CD14-positive monocyte (primary cell): ENCODE measurements at regions not wholly inside any gene's neighbourhood (a gene's known extent, or its start where the extent isn't known, plus 50 kb on each side); places are given as distances from the start of the nearest gene placed in this dataset.

Source experiments
- DNase-seq, 3 donors: peaks; one replicate each; pipeline ENCODE4 v3.0.0-alpha.2; 2011 to 2022
- H2AFZ ChIP-seq: 2 replicates; pipeline ENCODE4 v1.6.0; 2012; ENCODE audit warnings: mild to moderate bottlenecking, low read depth, low read length, inconsistent platforms; ENCODE audit not compliant: insufficient read depth, poor library complexity, severe bottlenecking
- H3K27ac ChIP-seq, 2 donors: 1 replicate in 1 of 2; 2 replicates in 1 of 2; pipeline ENCODE4 v1.5.1; 2012 to 2013; ENCODE audit warnings: low read length in 2 of 2, control low read depth in 1 of 2, inconsistent platforms in 1 of 2, low read depth in 1 of 2, mild to moderate bottlenecking in 1 of 2
- H3K27me3 ChIP-seq, 2 donors: one replicate each; pipeline versions ENCODE4 v1.6.0 to v1.6.1; 2011 to 2013; ENCODE audit warnings: low read length in 2 of 2; ENCODE audit not compliant: control insufficient read depth in 2 of 2, insufficient read depth in 2 of 2
- H3K36me3 ChIP-seq, 2 donors: replicated peaks in 1 of 2; 1 replicate in 1 of 2; 2 replicates in 1 of 2; pipeline versions ENCODE4 v1.5.1 to v1.6.1; 2012 to 2013; ENCODE audit warnings: low read length in 2 of 2, control low read depth in 1 of 2, inconsistent platforms in 1 of 2, mild to moderate bottlenecking in 1 of 2; ENCODE audit not compliant: insufficient read depth in 2 of 2, control insufficient read depth in 1 of 2
- H3K4me1 ChIP-seq, 2 donors: 1 replicate in 1 of 2; 2 replicates in 1 of 2; pipeline versions ENCODE4 v1.5.1 to v1.6.1; 2012 to 2013; ENCODE audit warnings: low read length in 2 of 2, control low read depth in 1 of 2, inconsistent platforms in 1 of 2, mild to moderate bottlenecking in 1 of 2, moderate library complexity in 1 of 2; ENCODE audit not compliant: insufficient read depth in 2 of 2, control insufficient read depth in 1 of 2
- H3K4me2 ChIP-seq: replicated peaks from 2 replicates; pipeline ENCODE3; 2012; ENCODE audit warnings: low read length, moderate library complexity, mild to moderate bottlenecking; ENCODE audit not compliant: poor library complexity, severe bottlenecking; ENCODE audit errors: extremely low read depth
- H3K4me3 ChIP-seq, 3 experiments: fragments of 200-600 bp in 1 of 3; sonication (generic) in 1 of 3; replicated peaks in 1 of 3; 1 replicate in 2 of 3; 2 replicates in 1 of 3; pipeline ENCODE4 v1.5.1; 2011 to 2013; ENCODE audit warnings: low read length in 3 of 3, mild to moderate bottlenecking in 3 of 3, control low read depth in 2 of 3, low read depth in 2 of 3, inconsistent platforms in 1 of 3, moderate library complexity in 1 of 3
- H3K79me2 ChIP-seq: 2 replicates; pipeline ENCODE4 v1.6.0; 2012; ENCODE audit warnings: mild to moderate bottlenecking, control low read depth, inconsistent platforms, low read length, moderate library complexity; ENCODE audit not compliant: insufficient read depth
- H3K9ac ChIP-seq: 2 replicates; pipeline ENCODE4 v1.6.0; 2017; ENCODE audit warnings: low read length, mild to moderate bottlenecking; ENCODE audit not compliant: insufficient read depth, poor library complexity, severe bottlenecking
- H3K9me3 ChIP-seq, 2 donors: replicated peaks in 1 of 2; 1 replicate in 1 of 2; 2 replicates in 1 of 2; pipeline versions ENCODE4 v1.5.1 to v1.6.1; 2012 to 2013; ENCODE audit warnings: low read length in 2 of 2, control low read depth in 1 of 2; ENCODE audit not compliant: control insufficient read depth in 1 of 2, insufficient read depth in 1 of 2
- H4K20me1 ChIP-seq: 2 replicates; pipeline ENCODE4 v1.6.0; 2012; ENCODE audit warnings: mild to moderate bottlenecking, low read length, control low read depth, moderate library complexity; ENCODE audit not compliant: insufficient read depth
- H3K27ac Mint-ChIP-seq, 7 donors: one replicate each; pipeline ENCODE4 v1.8.0; 2020; ENCODE audit warnings: mild to moderate bottlenecking in 7 of 7, mixed read lengths in 7 of 7, moderate library complexity in 6 of 7, inconsistent platforms in 2 of 7
- H3K27me3 Mint-ChIP-seq, 3 donors: one replicate each; pipeline ENCODE4 v1.8.0; 2021 to 2022; ENCODE audit warnings: low read depth in 3 of 3, mild to moderate bottlenecking in 3 of 3, mixed read lengths in 3 of 3, moderate library complexity in 3 of 3, inconsistent platforms in 1 of 3
- H3K36me3 Mint-ChIP-seq, 2 donors: one replicate each; pipeline ENCODE4 v1.8.0; 2020; ENCODE audit warnings: mixed read lengths in 2 of 2, inconsistent platforms in 1 of 2, mild to moderate bottlenecking in 1 of 2
- H3K4me1 Mint-ChIP-seq: one replicate; pipeline ENCODE4 v1.8.0; 2020; ENCODE audit warnings: mild to moderate bottlenecking, mixed read lengths
- H3K4me3 Mint-ChIP-seq, 2 donors: one replicate each; pipeline ENCODE4 v1.8.0; 2020; ENCODE audit warnings: mild to moderate bottlenecking in 2 of 2, mixed read lengths in 2 of 2, moderate library complexity in 1 of 2
- H3K9me3 Mint-ChIP-seq, 7 donors: one replicate each; pipeline ENCODE4 v1.8.0; 2020 to 2022; ENCODE audit warnings: mixed read lengths in 7 of 7, mild to moderate bottlenecking in 6 of 7, moderate library complexity in 6 of 7, inconsistent platforms in 2 of 7
- whole genome bisulfite sequencing: methylation state at CpG from one replicate; pipeline ENCODE4 v1.1.5; 2013; ENCODE audit warnings: missing lambda C conversion rate; ENCODE audit not compliant: insufficient coverage; 5-methylcytosine and 5-hydroxymethylcytosine counted together
- intact Hi-C, 2 donors: fragments of 100-400 bp; cut with micrococcal nuclease; formaldehyde crosslinking; loops; one replicate each; pipeline versions ENCODE4 v1.15.0 to v1.15.1; 2023
- TF ChIP-seq, protein P1 (sequence below): fragments of 200-600 bp; IDR thresholded peaks from one replicate; pipeline ENCODE4 v1.8.0; 2022; ENCODE audit warnings: antibody characterized with exemption, mild to moderate bottlenecking

GRCh38 chr6:99741092-99741491 is 134.5 kb downstream of the PRDM13 start:
- no peaks in the 10 kb centered on the region for H3K36me3 Mint-ChIP-seq
- no peak overlapping the region for H3K27ac ChIP-seq
- no peaks in the 10 kb centered on the region for H3K9me3 Mint-ChIP-seq
- H2AFZ ChIP-seq, result no peak overlapping the region
- no peak overlapping the region for H3K4me3 Mint-ChIP-seq
- intact Hi-C loops, result no loop called here
- H3K27ac Mint-ChIP-seq, result no peak overlapping the region
- no peak overlapping the region for H3K4me3 ChIP-seq
- no peak overlapping the region for H3K4me2 ChIP-seq
- peaks cover 3 to 21% of the 10 kb centered on the region in 2 donors for H3K27me3 ChIP-seq
- H3K4me1 Mint-ChIP-seq, result no peaks in the 10 kb centered on the region
- H3K79me2 ChIP-seq, result no peaks in the 10 kb centered on the region
- H3K4me1 ChIP-seq, result no peaks in the 10 kb centered on the region
- H3K36me3 ChIP-seq, result no peaks in the 10 kb centered on the region
- no peak for DNase-seq
- peaks cover 5 to 27% (median 22%) of the 10 kb centered on the region in 3 donors for H3K27me3 Mint-ChIP-seq
- no peaks in the 10 kb centered on the region for H4K20me1 ChIP-seq
- H3K9ac ChIP-seq, result no peak overlapping the region
- TF ChIP-seq, protein P1, sequence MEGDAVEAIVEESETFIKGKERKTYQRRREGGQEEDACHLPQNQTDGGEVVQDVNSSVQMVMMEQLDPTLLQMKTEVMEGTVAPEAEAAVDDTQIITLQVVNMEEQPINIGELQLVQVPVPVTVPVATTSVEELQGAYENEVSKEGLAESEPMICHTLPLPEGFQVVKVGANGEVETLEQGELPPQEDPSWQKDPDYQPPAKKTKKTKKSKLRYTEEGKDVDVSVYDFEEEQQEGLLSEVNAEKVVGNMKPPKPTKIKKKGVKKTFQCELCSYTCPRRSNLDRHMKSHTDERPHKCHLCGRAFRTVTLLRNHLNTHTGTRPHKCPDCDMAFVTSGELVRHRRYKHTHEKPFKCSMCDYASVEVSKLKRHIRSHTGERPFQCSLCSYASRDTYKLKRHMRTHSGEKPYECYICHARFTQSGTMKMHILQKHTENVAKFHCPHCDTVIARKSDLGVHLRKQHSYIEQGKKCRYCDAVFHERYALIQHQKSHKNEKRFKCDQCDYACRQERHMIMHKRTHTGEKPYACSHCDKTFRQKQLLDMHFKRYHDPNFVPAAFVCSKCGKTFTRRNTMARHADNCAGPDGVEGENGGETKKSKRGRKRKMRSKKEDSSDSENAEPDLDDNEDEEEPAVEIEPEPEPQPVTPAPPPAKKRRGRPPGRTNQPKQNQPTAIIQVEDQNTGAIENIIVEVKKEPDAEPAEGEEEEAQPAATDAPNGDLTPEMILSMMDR, result no peak
- H3K9me3 ChIP-seq, result no peaks in the 10 kb centered on the region

GRCh38 chr6:99743647-99744046 is 137.0 kb downstream of the PRDM13 start:
- Histone ChIP-seq H3K79me2 (no peaks in the 10 kb centered on the region), H3K9ac (no peak overlapping the region), H3K27ac (no peak overlapping the region), H3K4me2 (no peak overlapping the region), H3K36me3 (no peaks in the 10 kb centered on the region), H2AFZ (no peak overlapping the region), H3K4me1 (no peaks in the 10 kb centered on the region), H3K4me3 (no peak overlapping the region), H3K27me3 (peaks cover 3 to 19% of the 10 kb centered on the region in 2 donors), H4K20me1 (no peaks in the 10 kb centered on the region), H3K9me3 (no peaks in the 10 kb centered on the region)
- WGBS, result 88% methylated on average over 1 of the region's 2 CpGs
- Mint-ChIP-seq H3K9me3 (peaks cover 0 to 2% (median 0%) of the 10 kb centered on the region in 7 donors), H3K4me3 (no peak overlapping the region), H3K4me1 (no peaks in the 10 kb centered on the region), H3K36me3 (no peaks in the 10 kb centered on the region), H3K27ac (no peak overlapping the region), H3K27me3 (peaks cover 5 to 29% (median 23%) of the 10 kb centered on the region in 3 donors)
- no peak for DNase-seq
- intact Hi-C loops, result no loop called here
- TF ChIP-seq, protein P1, result no peak
